ENCODE measurements at regions not wholly inside any gene's neighbourhood (a gene's known extent, or its start where the extent isn't known, plus 50 kb on each side); places are given as distances from the start of the nearest gene placed in this dataset.
"Not testable (repeated sequence)": the region's sequence is repeated elsewhere in the genome, so short reads cannot be mapped to it uniquely, and the experiment has no call there.

GRCh38 chr1:232715154-232715553 is 85.2 kb upstream of the SIPA1L2 start:
- H3K27ac ChIP-seq, result no peak overlapping the region
- TF ChIP-seq, protein P1, sequence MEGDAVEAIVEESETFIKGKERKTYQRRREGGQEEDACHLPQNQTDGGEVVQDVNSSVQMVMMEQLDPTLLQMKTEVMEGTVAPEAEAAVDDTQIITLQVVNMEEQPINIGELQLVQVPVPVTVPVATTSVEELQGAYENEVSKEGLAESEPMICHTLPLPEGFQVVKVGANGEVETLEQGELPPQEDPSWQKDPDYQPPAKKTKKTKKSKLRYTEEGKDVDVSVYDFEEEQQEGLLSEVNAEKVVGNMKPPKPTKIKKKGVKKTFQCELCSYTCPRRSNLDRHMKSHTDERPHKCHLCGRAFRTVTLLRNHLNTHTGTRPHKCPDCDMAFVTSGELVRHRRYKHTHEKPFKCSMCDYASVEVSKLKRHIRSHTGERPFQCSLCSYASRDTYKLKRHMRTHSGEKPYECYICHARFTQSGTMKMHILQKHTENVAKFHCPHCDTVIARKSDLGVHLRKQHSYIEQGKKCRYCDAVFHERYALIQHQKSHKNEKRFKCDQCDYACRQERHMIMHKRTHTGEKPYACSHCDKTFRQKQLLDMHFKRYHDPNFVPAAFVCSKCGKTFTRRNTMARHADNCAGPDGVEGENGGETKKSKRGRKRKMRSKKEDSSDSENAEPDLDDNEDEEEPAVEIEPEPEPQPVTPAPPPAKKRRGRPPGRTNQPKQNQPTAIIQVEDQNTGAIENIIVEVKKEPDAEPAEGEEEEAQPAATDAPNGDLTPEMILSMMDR (conservative IDR thresholded peaks at IDR 0.05), result no peak
- no peak for TF ChIP-seq ZFX (IDR thresholded peaks at IDR 0.05)

DNA sequence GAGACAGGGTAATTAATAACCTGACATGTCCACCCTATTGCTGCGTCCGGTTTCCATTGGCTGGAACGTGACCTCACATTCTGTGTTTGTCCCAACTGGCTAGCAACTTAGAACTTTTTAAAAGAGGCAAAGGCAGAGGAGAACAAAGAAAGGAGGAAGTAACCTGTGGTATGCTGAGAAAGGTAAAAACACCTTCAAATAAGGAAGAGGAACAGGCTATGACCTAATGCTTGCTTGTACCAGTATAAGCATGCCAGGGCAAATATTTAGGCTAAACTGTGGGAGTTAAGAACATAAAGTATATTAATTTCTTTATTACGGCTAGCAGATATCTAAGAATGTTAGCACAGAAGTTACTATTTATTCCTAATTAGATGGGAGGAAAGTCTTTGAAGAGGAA is 87.3 kb upstream of the MAP10 start:
- H3K27ac ChIP-seq, result not testable (repeated sequence)

- TF ChIP-seq, protein P1 (conservative IDR thresholded peaks at IDR 0.05), result no peak
- no peak for TF ChIP-seq ZFX (IDR thresholded peaks at IDR 0.05)
- peak overlapping the region; percentile 19; the same call in 1 of the 2 replicates for H3K27ac ChIP-seq
Measured at GRCh38 chr1:232718928-232719927, 86.0 kb upstream of the MAP10 start.

- no peak overlapping the region for H3K27ac ChIP-seq
- TF ChIP-seq ZFX (IDR thresholded peaks at IDR 0.05), result no peak
- TF ChIP-seq, protein P1 (conservative IDR thresholded peaks at IDR 0.05), result no peak
Measured at GRCh38 chr1:232722626-232723025, 82.6 kb upstream of the MAP10 start.

DNA sequence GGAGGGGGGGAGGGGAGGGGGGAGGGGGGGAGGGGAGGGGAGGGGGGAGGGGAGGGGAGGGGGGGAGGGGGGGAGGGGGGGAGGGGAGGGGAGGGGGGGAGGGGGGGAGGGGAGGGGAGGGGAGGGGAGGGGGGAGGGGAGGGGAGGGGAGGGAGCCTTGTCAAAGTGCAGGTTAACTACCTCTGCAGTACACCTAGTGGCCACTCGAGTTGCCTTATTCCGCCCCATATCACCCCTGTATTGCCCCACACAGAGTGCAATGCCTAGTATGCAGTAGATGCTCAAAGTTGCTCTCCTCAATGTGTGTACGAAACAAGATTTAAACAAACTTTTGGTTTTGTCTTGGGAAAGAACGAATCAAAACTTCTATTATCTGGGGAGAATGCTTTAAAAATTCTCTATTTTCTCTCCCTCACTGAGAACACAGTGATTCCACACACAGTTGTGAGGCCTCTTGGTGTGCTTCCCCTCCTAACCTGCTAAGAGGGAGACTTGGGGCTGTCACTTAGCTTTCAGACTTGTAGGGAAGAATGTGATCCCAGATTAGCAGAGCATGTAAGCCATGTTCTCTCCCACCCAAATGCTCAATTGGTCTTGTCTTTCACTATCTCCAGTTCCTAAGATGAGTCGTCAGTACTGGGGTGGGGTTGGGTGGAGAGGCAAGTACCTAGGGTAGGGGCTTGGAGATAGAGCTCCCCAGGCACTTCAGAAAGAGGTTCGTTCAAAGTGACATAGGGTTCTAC is 79.7 kb upstream of the MAP10 start:
- TF ChIP-seq, protein P1 (conservative IDR thresholded peaks at IDR 0.05), result 0 out of 2 replicates have a peak, but pooled peaks have one; percentile 13
- no peak for TF ChIP-seq ZFX (IDR thresholded peaks at IDR 0.05)
- no peak overlapping the region for H3K27ac ChIP-seq

DNA sequence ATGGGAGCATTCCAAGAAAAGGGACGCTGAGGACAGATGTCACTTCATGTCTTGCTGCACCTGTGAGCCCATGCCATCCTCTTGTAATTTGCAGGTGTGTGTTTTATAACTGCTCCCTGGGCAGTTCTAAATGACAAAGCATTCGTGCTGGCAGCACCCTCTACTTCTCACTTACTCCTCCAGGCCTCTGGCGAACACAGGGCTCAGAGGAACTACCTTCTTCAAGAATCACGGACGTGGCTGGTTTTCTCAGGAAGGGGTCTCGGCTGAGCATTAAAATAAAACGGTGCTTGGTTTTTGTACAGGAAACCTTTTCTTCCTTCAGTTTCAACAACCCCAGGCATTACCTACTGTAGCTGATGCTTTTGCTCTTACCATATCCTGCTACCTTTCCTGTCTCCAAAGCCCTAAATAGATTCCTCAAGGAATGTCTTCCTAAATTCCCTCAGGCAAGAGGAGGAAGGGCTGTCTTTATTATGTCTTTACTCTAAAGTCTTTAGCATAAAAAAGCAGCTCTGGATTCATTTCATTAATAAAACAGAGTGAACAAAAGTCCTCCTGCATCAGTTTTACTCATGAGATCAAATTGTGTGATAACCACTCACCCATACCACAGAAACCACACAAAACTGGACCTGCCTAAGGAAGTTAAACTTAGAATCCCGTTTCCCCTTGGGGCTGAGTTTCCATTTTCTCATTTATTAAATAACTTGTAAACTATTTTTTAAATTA is 79.0 kb upstream of the MAP10 start:
- H3K27ac ChIP-seq, result no peak overlapping the region
- no peak for TF ChIP-seq ZFX (IDR thresholded peaks at IDR 0.05)
- TF ChIP-seq, protein P1 (conservative IDR thresholded peaks at IDR 0.05), result no peak

DNA sequence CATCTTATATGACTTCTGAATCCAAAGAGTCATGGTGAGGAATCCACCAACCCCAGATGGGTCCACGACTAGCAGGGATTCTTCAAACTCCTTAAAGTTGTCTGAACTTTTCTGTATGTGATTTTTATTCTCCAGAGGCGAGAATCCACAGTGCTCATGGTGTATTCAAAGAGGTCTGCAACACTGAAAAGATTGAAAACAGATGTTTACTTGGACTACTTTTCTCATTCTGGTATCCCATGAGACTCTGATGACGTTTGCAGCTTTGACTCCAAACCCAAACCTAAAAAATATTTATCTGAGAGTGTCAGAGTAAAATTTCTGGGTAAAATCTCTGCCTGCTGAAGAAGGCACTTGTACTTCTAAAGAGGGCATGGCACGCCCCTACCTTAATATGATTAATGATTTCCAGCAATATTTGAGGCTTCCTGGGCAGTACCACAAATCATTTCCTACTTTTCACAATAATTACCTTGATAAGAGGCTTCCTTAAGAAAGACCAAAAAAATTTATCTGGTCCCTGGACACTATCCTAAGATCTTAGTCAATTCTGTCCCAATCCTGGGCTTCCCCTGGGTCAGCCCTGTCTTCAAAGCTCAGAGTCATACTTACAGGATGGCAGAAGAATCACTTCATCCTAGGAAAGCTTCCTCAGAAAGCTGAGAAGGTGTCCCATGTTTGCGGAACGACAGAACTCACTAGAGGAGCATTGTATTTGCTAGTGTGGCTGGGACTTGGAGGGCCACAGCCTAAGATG is 76.5 kb upstream of the MAP10 start:
- TF ChIP-seq ZFX (IDR thresholded peaks at IDR 0.05), result no peak
- TF ChIP-seq, protein P1 (conservative IDR thresholded peaks at IDR 0.05), result no peak
- no peak overlapping the region for H3K27ac ChIP-seq

All from C4-2B (cell line).